Adrenal gland (tissue), 9 donors: ENCODE measurements at regions not wholly inside any gene's neighbourhood (a gene's known extent, or its start where the extent isn't known, plus 50 kb on each side); places are given as distances from the start of the nearest gene placed in this dataset.
"Not testable (repeated sequence)": the region's sequence is repeated elsewhere in the genome, so short reads cannot be mapped to it uniquely, and the experiment has no call there.

Experiments used
- DNase-seq, 7 donors: peaks; one replicate each; pipeline ENCODE4 v3.0.0-alpha.2; 2019 to 2020
- H3K27ac ChIP-seq, 5 donors: fragments of 200-600 bp; sonication (generic) in 4 of 5; 1 replicate in 3 of 5; 2 replicates in 2 of 5; pipeline versions ENCODE4 v1.5.1 to v1.8.0; 2016 to 2020; ENCODE audit warnings: mild to moderate bottlenecking in 1 of 5
- H3K27me3 ChIP-seq: fragments of 200-600 bp; 2 replicates; pipeline ENCODE4 v1.8.0; 2021
- H3K36me3 ChIP-seq, 2 donors: fragments of 200-600 bp; replicated peaks in 1 of 2; 1 replicate in 1 of 2; 2 replicates in 1 of 2; pipeline versions ENCODE4 v1.5.1 to v1.8.0; 2018 to 2022
- H3K4me1 ChIP-seq, 2 donors: fragments of 200-600 bp; replicated peaks in 1 of 2; 1 replicate in 1 of 2; 2 replicates in 1 of 2; pipeline versions ENCODE4 v1.5.1 to v1.8.0; 2018 to 2021
- H3K4me3 ChIP-seq, 4 donors: fragments of 200-600 bp; sonication (generic) in 3 of 4; one replicate each; pipeline ENCODE4 v1.5.1; 2016 to 2018
- H3K9me3 ChIP-seq, 3 donors: fragments of 200-600 bp; sonication (generic) in 1 of 3; replicated peaks in 1 of 3; 1 replicate in 2 of 3; 2 replicates in 1 of 3; pipeline versions ENCODE4 v1.5.1 to v1.8.0; 2016 to 2021
- POLR2A ChIP-seq, 2 donors: fragments of 450-650 bp; IDR thresholded peaks; one replicate each; pipeline ENCODE4 v1.6.1; 2017; ENCODE audit warnings: antibody characterized with exemption in 2 of 2, mild to moderate bottlenecking in 2 of 2, moderate library complexity in 1 of 2
- WGBS, 4 donors: extraction: QIAGEN DNeasy Blood & Tissue Kit in 2 of 4; methylation state at CpG; one replicate each; pipeline versions ENCODE4 v1.1.5 to v1.1.7; 2013 to 2017; 5-methylcytosine and 5-hydroxymethylcytosine counted together
- intact Hi-C, 2 donors: fragments of 100-400 bp; cut with DNase I; formaldehyde crosslinking; loops; one replicate each; pipeline versions ENCODE4 v1.14.1 to v1.15.0; 2022 to 2023
- TF ChIP-seq, protein P1 (sequence below), 6 experiments: fragments of 450-650 bp in 4 of 6; fragments of 200-600 bp in 2 of 6; sonication (generic) in 1 of 6; IDR thresholded peaks; 1 replicate in 5 of 6; 2 replicates in 1 of 6; pipeline versions ENCODE4 v1.5.1 to v1.8.0; 2016 to 2021; ENCODE audit warnings: antibody characterized with exemption in 6 of 6, mild to moderate bottlenecking in 2 of 6, moderate library complexity in 1 of 6
- donor health status: healthy with polysubstance abuse.
- donor health status: Bipolar disorder and iron deficiency.
- donor health status: DM: yes; HTN: yes; CAD: no.
- donor health status: DM: no; HTN: no; CAD: no.
- donor health status: DM: no; HTN: no; CAD: no.

DNA sequence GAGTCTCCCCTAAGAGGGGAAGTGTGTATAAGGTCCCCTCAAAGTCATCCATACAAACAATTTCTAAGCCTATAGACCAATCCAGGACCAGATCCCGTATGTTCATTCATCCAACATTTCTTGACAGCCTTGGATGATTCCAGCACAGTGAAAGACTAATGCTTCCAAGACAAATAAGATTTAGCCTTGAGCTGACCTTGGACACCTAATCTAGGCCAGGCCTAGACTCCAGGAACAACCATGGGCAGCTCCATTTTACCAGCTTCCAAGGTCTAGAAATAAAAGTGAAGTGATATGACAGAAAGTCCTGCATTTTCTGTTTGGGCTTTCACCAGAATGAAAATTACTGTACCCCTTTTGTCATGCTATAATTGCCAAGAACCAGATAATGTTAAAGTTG, 67.9 kb upstream of the BCL6 start:
- intact Hi-C loops = no loop called here

DNA sequence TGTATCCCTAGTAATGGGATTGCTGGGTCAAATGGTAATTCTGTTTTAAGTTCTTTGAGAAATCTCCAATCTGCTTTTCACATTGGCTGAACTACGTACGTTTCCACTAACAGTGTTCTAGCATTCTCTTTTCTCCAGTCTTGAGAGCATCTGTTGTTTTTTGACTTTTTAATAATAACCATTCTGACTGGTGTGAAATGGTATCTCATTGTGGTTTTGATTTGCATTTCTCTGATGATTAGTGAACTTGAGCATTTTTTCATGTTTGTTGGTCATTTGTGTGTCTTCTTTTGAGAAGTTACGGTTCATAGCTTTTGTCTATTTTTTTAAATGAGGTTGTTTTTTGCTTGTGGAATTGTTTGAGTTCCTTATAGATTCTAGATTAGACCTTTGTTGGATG, 72.5 kb upstream of the BCL6 start:
- H3K36me3 ChIP-seq, H3K27ac ChIP-seq, H3K4me1 ChIP-seq, DNase-seq, H3K9me3 ChIP-seq, intact Hi-C loops, H3K4me3 ChIP-seq, H3K27me3 ChIP-seq: not testable (repeated sequence)
- 81 to 94% (median 88%) methylated on average over 3 of the region's 3 CpGs for WGBS, 4 donors

More for the DNA sequence above, 67.9 kb upstream of the BCL6 start:
- 25 to 54% (median 42%) methylated on average over 1 of the region's 1 CpG for WGBS, 4 donors
- TF ChIP-seq, protein P1, sequence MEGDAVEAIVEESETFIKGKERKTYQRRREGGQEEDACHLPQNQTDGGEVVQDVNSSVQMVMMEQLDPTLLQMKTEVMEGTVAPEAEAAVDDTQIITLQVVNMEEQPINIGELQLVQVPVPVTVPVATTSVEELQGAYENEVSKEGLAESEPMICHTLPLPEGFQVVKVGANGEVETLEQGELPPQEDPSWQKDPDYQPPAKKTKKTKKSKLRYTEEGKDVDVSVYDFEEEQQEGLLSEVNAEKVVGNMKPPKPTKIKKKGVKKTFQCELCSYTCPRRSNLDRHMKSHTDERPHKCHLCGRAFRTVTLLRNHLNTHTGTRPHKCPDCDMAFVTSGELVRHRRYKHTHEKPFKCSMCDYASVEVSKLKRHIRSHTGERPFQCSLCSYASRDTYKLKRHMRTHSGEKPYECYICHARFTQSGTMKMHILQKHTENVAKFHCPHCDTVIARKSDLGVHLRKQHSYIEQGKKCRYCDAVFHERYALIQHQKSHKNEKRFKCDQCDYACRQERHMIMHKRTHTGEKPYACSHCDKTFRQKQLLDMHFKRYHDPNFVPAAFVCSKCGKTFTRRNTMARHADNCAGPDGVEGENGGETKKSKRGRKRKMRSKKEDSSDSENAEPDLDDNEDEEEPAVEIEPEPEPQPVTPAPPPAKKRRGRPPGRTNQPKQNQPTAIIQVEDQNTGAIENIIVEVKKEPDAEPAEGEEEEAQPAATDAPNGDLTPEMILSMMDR (IDR thresholded peaks at IDR 0.05) = no peak
- Histone ChIP-seq H3K27me3 (no peaks in the 10 kb centered on the region), H3K9me3 (no peaks in the 10 kb centered on the region), H3K36me3 (no peaks in the 10 kb centered on the region), H3K4me3 (no peak overlapping the region), H3K27ac (no peak overlapping the region), H3K4me1 (no peaks in the 10 kb centered on the region)
- no peak for DNase-seq

DNA sequence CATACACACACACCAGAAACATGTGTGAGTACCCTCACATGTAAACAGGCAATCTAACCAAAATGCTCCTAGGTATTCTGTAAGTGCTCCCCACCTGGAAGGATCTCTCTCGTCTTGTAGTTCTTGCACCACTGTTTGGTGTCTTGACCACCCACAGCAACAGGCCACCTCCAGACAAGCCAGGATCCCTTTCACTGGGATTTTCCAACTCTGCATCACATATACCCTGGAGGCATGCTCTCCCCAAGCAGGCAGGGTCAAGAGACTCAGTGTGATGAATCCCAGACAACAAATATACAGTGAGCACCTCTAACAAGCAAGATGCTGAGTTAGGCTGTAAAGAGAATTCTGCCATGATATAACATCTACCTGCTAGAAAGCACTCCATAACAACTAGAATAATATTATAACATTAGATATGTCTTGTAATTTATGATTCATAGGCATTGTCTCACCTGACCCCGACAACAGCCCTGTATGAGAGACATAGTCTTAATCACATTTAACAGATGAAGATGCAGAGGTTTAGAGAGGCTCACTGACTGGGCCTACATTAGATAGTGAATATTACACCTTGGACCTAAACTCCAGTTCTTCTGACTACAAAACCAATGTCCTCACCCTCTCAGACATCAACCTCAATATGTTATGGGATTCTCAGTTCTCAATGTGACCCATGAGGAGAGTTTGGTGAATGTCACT, 76.5 kb upstream of the BCL6 start:
- no peak overlapping the region for H3K4me3 ChIP-seq
- no peaks in the 10 kb centered on the region for H3K9me3 ChIP-seq
- no peaks in the 10 kb centered on the region for H3K4me1 ChIP-seq
- intact Hi-C loops = no loop called here
- H3K27me3 ChIP-seq = no peaks in the 10 kb centered on the region
- no peak for TF ChIP-seq POLR2A (IDR thresholded peaks at IDR 0.05)
- TF ChIP-seq, protein P1 (IDR thresholded peaks at IDR 0.05) = no peak
- H3K36me3 ChIP-seq = no peaks in the 10 kb centered on the region
- WGBS, 4 donors = 87 to 96% (median 90%) methylated on average over 2 of the region's 2 CpGs
- DNase-seq = no peak
- no peak overlapping the region for H3K27ac ChIP-seq

DNA sequence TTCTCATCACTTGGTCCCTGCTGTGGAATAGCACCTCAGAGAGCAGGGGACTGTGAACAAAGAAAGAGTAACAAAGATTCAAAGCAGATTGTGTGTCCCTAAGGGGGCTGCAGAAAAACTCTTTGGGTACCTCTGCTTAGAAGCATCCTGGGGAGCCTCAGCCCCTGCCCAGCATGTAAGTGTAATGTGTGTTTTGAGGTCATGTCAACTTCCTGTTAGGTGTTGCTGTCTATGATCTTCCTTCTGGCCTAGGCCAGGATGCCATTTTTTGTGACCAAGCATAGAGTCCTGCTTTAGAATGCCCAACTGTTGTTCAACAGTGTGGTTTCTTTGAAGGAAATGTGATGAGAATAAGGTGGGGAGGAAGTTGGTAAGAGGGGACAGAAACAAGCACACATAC, 77.1 kb upstream of the BCL6 start:
- intact Hi-C loops = no loop called here
- H3K9me3 ChIP-seq = no peaks in the 10 kb centered on the region
- H3K27ac ChIP-seq = no peak overlapping the region
- no peaks in the 10 kb centered on the region for H3K4me1 ChIP-seq
- H3K27me3 ChIP-seq = no peaks in the 10 kb centered on the region
- TF ChIP-seq, protein P1 (IDR thresholded peaks at IDR 0.05) = no peak
- no peak for TF ChIP-seq POLR2A (IDR thresholded peaks at IDR 0.05)
- H3K4me3 ChIP-seq = no peak overlapping the region
- no peak for DNase-seq
- H3K36me3 ChIP-seq = no peaks in the 10 kb centered on the region

DNA sequence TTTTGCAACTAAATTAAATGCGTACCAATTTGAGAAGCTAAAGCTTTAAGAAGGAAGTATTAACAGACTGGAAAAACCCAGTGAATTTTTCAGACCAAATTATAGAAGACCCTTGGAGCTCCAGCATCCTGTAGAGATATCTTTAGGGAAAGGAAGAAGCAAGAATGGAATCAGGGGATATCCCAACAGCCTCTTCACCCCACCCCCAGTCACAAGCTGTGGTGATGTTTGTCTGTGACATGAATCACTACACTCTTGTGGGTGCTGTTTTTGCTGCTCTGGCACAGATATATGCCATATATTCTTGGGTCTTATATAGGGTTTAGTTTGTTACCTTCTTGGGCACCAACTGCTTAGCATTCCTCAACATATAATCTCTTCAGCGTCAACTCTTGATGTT, 78.5 kb upstream of the BCL6 start:
- Histone ChIP-seq H3K36me3 (no peaks in the 10 kb centered on the region), H3K27ac (no peak overlapping the region), H3K4me1 (no peaks in the 10 kb centered on the region), H3K27me3 (no peaks in the 10 kb centered on the region), H3K9me3 (no peaks in the 10 kb centered on the region), H3K4me3 (no peak overlapping the region)
- no peak for DNase-seq
- WGBS, 4 donors = 93 to 100% (median 95%) methylated on average over 2 of the region's 2 CpGs
- intact Hi-C loops = no loop called here
- TF ChIP-seq, protein P1 (IDR thresholded peaks at IDR 0.05) = no peak
- TF ChIP-seq POLR2A (IDR thresholded peaks at IDR 0.05) = no peak
